ENCODE measurements at regions not wholly inside any gene's neighbourhood (a gene's known extent, or its start where the extent isn't known, plus 50 kb on each side); places are given as distances from the start of the nearest gene placed in this dataset.

DNA sequence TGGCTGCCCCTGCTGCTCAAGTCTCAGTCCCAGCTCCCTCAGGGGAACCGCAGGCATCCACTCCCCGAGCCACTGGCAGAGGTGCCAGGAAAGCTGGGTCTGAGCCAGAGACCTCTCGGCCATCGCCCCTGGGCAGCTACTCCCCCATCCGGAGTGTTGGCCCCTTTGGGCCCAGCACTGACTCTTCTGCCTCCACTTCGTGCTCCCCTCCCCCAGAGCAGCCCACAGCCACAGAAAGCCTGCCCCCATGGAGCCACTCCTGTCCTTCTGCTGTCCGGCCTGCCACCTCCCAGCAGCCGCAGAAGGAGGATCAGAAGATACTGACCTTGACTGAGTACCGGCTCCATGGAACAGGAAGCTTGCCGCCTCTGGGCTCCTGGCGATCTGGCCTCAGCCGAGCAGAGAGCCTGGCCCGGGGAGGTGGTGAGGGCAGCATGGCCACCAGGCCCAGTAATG, 49.8 kb upstream of the TESK1 start:
- no peak overlapping the region for H3K4me2 ChIP-seq (ENCODE audit: low read depth, low read length, poor library complexity, severe bottlenecking)
- H3K27ac ChIP-seq (ENCODE audit: low read length): no peak overlapping the region
- no peaks in the 10 kb centered on the region for H3K36me3 ChIP-seq (ENCODE audit: insufficient read depth, low read length)
- no peaks in the 10 kb centered on the region for H3K9me3 ChIP-seq (ENCODE audit: low read length)
- H4K20me1 ChIP-seq (ENCODE audit: insufficient read depth, low read depth, low read length): no peaks in the 10 kb centered on the region
- no peak overlapping the region for H3K9ac ChIP-seq (ENCODE audit: low read length)
- no peaks in the 10 kb centered on the region for H3K27me3 ChIP-seq (ENCODE audit: low read length)
- H3K79me2 ChIP-seq (ENCODE audit: low read length): no peaks in the 10 kb centered on the region
- no peaks in the 10 kb centered on the region for H3K9me2 ChIP-seq (replicated peaks; ENCODE audit: insufficient read depth, low read length)
- H2AFZ ChIP-seq (ENCODE audit: low read length): no peak overlapping the region
- no peak overlapping the region for H3K4me3 ChIP-seq (ENCODE audit: low read length)
- H3K4me1 ChIP-seq (ENCODE audit: low read length): peaks cover 3% of the 10 kb centered on the region; the same call in 1 of the 2 replicates
- no peak for DNase-seq
